A673 (cell line): ENCODE measurements at regions not wholly inside any gene's neighbourhood (a gene's known extent, or its start where the extent isn't known, plus 50 kb on each side); places are given as distances from the start of the nearest gene placed in this dataset.
A peak's percentile ranks its signal among the peaks of the same experiment; 100 is the strongest.

Source experiments
- BruUV-seq: library from RNA; stranded (reverse); fragments of 400-500 nt; replicated peaks from 2 replicates; lab custom pipeline; 2021; lab: Mats Ljungman, UMichigan
- CTCF ChIA-PET: fragments of 300-600 bp; sonication (Branson Sonifier 250); formaldehyde crosslinking; loops from one replicate; lab custom pipeline; 2022; ENCODE audit warnings: antibody characterized with exemption; lab: Charles Lee
- POLR2A ChIA-PET: fragments of 300-600 bp; sonication (Branson Sonifier 250); formaldehyde crosslinking; loops from one replicate; lab custom pipeline; 2022; ENCODE audit warnings: antibody characterized with exemption; ENCODE audit not compliant: low non-redundant PET; lab: Charles Lee
- DNase-seq: peaks from one replicate; pipeline ENCODE4 v3.0.0-alpha.2; 2015; ENCODE audit warnings: low spot score
- H3K27ac ChIP-seq: fragments of 200-600 bp; sonication (generic); 2 replicates; pipeline ENCODE4 v1.5.1; 2016; ENCODE audit warnings: mixed run types, low read depth, mild to moderate bottlenecking, mixed read lengths, antibody characterized with exemption, low read length; ENCODE audit not compliant: poor library complexity, severe bottlenecking
- H3K27me3 ChIP-seq: fragments of 200-600 bp; sonication (generic); replicated peaks from 2 replicates; pipeline ENCODE4 v1.6.1; 2017; ENCODE audit warnings: mixed run types, low read depth, mild to moderate bottlenecking, mixed read lengths, antibody characterized with exemption, low read length; ENCODE audit not compliant: insufficient read depth, poor library complexity
- H3K36me3 ChIP-seq: fragments of 200-600 bp; sonication (generic); 2 replicates; pipeline ENCODE4 v1.6.1; 2016; ENCODE audit warnings: mixed run types, mild to moderate bottlenecking, mixed read lengths, antibody characterized with exemption, low read length; ENCODE audit not compliant: insufficient read depth, poor library complexity, severe bottlenecking
- H3K4me1 ChIP-seq: fragments of 200-600 bp; sonication (generic); 2 replicates; pipeline ENCODE4 v1.6.1; 2017; ENCODE audit warnings: mixed run types, mild to moderate bottlenecking, mixed read lengths, antibody characterized with exemption, low read length; ENCODE audit not compliant: insufficient read depth, poor library complexity, severe bottlenecking
- H3K4me3 ChIP-seq: fragments of 200-600 bp; sonication (generic); 2 replicates; pipeline ENCODE4 v1.5.1; 2016; ENCODE audit warnings: low read depth, mixed run types, mild to moderate bottlenecking, mixed read lengths, low read length; ENCODE audit not compliant: poor library complexity, severe bottlenecking
- H3K9me3 ChIP-seq: fragments of 200-600 bp; sonication (generic); 2 replicates; pipeline ENCODE4 v1.6.1; 2016; ENCODE audit warnings: mixed run types, low read depth, mild to moderate bottlenecking, mixed read lengths, antibody characterized with exemption, low read length; ENCODE audit not compliant: poor library complexity, severe bottlenecking
- EZH2 ChIP-seq: fragments of 200-600 bp; sonication (generic); IDR thresholded peaks from 2 replicates; pipeline ENCODE4 v1.6.1; 2017; ENCODE audit warnings: borderline replicate concordance, low read depth, mild to moderate bottlenecking, mixed read lengths, antibody characterized with exemption, low read length; ENCODE audit not compliant: poor library complexity, severe bottlenecking
- intact Hi-C: fragments of 100-400 bp; cut with micrococcal nuclease; formaldehyde crosslinking; loops from one replicate; pipeline ENCODE4 v1.10.0; 2022; ENCODE audit not compliant: unreplicated experiment
- TF ChIP-seq, protein P1 (sequence below): fragments of 300-800, 200-600 bp; sonication (generic); conservative IDR thresholded peaks from 2 replicates; pipeline ENCODE4 v1.5.1; 2017; ENCODE audit warnings: low read depth, mild to moderate bottlenecking, antibody characterized with exemption, low read length, moderate library complexity, mixed read lengths

DNA sequence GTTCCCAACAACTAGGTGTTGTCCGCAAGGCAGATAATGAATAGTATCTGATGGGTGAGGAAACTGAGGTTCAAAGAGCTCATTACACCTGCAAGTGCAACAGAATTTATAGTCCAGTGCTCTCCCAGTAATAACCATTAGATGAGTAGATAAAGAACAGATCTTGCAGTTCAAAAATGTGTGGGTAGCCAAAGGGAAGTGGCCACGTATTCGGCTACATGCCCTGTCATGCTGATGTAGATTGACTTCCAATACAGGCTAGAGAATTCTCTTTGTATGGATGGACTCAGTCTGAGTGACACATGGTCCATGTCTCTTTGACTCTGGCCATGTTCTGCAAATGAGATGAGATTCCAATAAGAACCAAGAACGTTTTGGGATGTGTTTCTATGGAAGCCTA lies 187.9 kb upstream of the LPP start:
- H3K4me3 ChIP-seq = no peak overlapping the region
- POLR2A ChIA-PET = no interaction called here
- no peak for DNase-seq
- no TSS peak for BruUV-seq
- no peaks in the 10 kb centered on the region for H3K4me1 ChIP-seq
- H3K9me3 ChIP-seq = no peaks in the 10 kb centered on the region
- H3K27ac ChIP-seq = no peak overlapping the region
- no peaks in the 10 kb centered on the region for H3K27me3 ChIP-seq
- intact Hi-C loops = no loop called here
- TF ChIP-seq, protein P1, sequence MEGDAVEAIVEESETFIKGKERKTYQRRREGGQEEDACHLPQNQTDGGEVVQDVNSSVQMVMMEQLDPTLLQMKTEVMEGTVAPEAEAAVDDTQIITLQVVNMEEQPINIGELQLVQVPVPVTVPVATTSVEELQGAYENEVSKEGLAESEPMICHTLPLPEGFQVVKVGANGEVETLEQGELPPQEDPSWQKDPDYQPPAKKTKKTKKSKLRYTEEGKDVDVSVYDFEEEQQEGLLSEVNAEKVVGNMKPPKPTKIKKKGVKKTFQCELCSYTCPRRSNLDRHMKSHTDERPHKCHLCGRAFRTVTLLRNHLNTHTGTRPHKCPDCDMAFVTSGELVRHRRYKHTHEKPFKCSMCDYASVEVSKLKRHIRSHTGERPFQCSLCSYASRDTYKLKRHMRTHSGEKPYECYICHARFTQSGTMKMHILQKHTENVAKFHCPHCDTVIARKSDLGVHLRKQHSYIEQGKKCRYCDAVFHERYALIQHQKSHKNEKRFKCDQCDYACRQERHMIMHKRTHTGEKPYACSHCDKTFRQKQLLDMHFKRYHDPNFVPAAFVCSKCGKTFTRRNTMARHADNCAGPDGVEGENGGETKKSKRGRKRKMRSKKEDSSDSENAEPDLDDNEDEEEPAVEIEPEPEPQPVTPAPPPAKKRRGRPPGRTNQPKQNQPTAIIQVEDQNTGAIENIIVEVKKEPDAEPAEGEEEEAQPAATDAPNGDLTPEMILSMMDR = no peak
- TF ChIP-seq EZH2 = no peak
- CTCF ChIA-PET = no interaction called here
- no peaks in the 10 kb centered on the region for H3K36me3 ChIP-seq

DNA sequence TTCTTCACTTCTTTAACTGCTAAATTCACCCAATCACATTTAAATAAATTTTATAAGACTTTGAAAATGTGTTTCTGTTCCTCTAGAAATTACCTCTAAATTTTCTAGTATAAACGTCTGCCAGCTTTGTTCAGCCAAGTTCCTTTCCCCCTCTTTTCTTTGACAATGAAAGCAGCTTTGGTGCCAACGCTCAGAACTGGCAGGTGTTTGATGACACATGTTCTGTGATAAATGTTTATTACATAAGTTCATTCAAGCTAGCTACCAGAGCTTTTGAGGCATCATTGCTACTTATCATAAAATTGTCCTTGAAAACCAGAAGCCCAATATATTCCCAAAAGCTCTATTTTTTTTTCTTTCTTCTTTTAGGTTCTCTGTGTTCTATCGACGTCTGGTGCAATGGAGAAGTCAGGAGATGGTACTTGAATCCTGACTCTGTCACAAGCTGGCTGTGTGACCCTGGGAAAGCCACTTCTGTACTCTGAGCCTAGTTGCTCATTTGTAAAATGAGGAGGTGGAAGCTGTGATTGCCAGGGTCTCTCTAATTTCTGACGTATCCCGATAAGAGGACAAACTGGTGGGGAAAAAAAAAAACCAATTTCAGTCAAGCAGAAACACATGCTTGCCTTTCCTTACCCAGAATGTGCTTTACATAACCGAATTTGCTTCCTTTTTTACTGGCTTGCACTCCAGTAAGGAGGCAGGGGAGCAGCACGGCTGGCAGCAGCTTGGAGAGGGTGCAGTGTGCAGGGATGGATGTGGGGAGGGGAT lies 187.1 kb upstream of the LPP start:
- POLR2A ChIA-PET = no interaction called here
- no peak for DNase-seq
- Histone ChIP-seq H3K9me3 (no peaks in the 10 kb centered on the region), H3K4me3 (no peak overlapping the region), H3K27ac (no peak overlapping the region), H3K36me3 (no peaks in the 10 kb centered on the region), H3K4me1 (no peaks in the 10 kb centered on the region), H3K27me3 (no peaks in the 10 kb centered on the region)
- intact Hi-C loops = no loop called here
- CTCF ChIA-PET = no interaction called here
- no TSS peak for BruUV-seq
- TF ChIP-seq, protein P1 = no peak
- TF ChIP-seq EZH2 = no peak

DNA sequence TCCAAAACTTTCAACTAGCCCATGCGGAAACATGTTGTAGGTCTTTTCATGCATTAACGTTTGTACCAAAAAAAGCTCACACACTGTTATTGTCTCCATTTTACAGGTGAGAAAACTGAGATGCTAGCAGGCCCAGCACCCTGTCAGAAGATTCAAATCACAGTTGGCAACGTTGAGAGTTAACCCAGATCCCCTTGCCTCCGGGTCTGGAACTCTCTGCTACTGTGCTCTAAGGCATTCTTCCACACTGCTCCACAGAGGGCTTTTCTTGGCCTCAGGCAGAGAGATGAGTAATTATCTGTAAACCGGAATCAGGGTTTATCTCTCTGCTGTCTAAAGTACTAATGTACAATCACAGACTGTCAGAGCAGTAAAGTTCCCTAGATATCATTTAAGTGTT lies 186.0 kb upstream of the LPP start:
- Histone ChIP-seq H3K27ac (no peak overlapping the region), H3K9me3 (no peaks in the 10 kb centered on the region), H3K36me3 (no peaks in the 10 kb centered on the region), H3K27me3 (no peaks in the 10 kb centered on the region), H3K4me3 (no peak overlapping the region), H3K4me1 (no peaks in the 10 kb centered on the region)
- ChIA-PET CTCF (no interaction called here), POLR2A (no interaction called here)
- no TSS peak for BruUV-seq
- DNase-seq = peak; percentile 5
- TF ChIP-seq, protein P1 = no peak
- no peak for TF ChIP-seq EZH2
- intact Hi-C loops = no loop called here
